Naive B cell (primary cell): ENCODE measurements at regions not wholly inside any gene's neighbourhood (a gene's known extent, or its start where the extent isn't known, plus 50 kb on each side); places are given as distances from the start of the nearest gene placed in this dataset.
"Not testable (repeated sequence)": the region's sequence is repeated elsewhere in the genome, so short reads cannot be mapped to it uniquely, and the experiment has no call there.

Experiments
- ATAC-seq, 2 donors: fragments of 150-1000 bp; cut with Tn5 transposase; 2 replicates each; pipeline ENCODE4 v1.10.0; 2021; ENCODE audit warnings: low read depth in 2 of 2, mild to moderate bottlenecking in 2 of 2, moderate library complexity in 2 of 2
- DNase-seq: peaks from one replicate; pipeline ENCODE4 v3.0.0; 2022
- H3K27ac Mint-ChIP-seq, 6 donors: one replicate each; pipeline ENCODE4 v1.8.0; 2020 to 2022; ENCODE audit warnings: mild to moderate bottlenecking in 6 of 6, mixed read lengths in 6 of 6, moderate library complexity in 5 of 6, inconsistent platforms in 2 of 6
- H3K27me3 Mint-ChIP-seq, 3 donors: one replicate each; pipeline ENCODE4 v1.8.0; 2021 to 2022; ENCODE audit warnings: mixed read lengths in 3 of 3, mild to moderate bottlenecking in 1 of 3
- H3K36me3 Mint-ChIP-seq, 2 donors: one replicate each; pipeline ENCODE4 v1.8.0; 2020 to 2022; ENCODE audit warnings: mixed read lengths in 2 of 2, inconsistent platforms in 1 of 2, mild to moderate bottlenecking in 1 of 2
- H3K4me1 Mint-ChIP-seq, 3 donors: one replicate each; pipeline ENCODE4 v1.8.0; 2020 to 2022; ENCODE audit warnings: mixed read lengths in 3 of 3, inconsistent platforms in 1 of 3, mild to moderate bottlenecking in 1 of 3, moderate library complexity in 1 of 3
- H3K4me3 Mint-ChIP-seq, 8 donors: one replicate each; pipeline ENCODE4 v1.8.0; 2020 to 2022; ENCODE audit warnings: mild to moderate bottlenecking in 8 of 8, mixed read lengths in 8 of 8, moderate library complexity in 8 of 8, inconsistent platforms in 2 of 8
- H3K9me3 Mint-ChIP-seq, 7 donors: one replicate each; pipeline ENCODE4 v1.8.0; 2020 to 2022; ENCODE audit warnings: mixed read lengths in 7 of 7, mild to moderate bottlenecking in 5 of 7, inconsistent platforms in 2 of 7, moderate library complexity in 1 of 7

DNA sequence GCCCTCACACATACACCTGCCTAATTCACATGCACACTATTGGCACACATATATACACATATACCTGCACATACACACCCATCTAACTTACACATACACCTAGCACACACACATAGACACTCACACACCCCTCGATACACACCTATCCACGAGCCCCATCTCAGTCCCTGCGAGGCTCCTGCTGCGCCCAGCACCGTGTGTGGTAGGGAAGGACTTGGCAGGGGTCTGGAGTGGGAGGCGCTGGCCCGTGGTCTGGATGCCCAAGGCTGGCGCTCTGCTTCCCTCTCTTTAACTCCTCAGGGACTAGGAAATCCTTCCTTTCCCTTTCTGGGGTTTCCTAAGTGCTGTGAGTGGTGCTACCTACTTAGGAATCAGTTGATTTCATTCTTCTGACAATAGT is 202.7 kb downstream of the UQCRFS1 start:
- Mint-ChIP-seq H3K27ac (no peak overlapping the region), H3K27me3 (no peaks in the 10 kb centered on the region), H3K4me1 (no peaks in the 10 kb centered on the region), H3K4me3 (no peak overlapping the region), H3K36me3 (no peaks in the 10 kb centered on the region), H3K9me3 (peaks cover 0 to 6% (median 0%) of the 10 kb centered on the region in 7 donors)
- ATAC-seq, result no peak
- DNase-seq, result no peak

DNA sequence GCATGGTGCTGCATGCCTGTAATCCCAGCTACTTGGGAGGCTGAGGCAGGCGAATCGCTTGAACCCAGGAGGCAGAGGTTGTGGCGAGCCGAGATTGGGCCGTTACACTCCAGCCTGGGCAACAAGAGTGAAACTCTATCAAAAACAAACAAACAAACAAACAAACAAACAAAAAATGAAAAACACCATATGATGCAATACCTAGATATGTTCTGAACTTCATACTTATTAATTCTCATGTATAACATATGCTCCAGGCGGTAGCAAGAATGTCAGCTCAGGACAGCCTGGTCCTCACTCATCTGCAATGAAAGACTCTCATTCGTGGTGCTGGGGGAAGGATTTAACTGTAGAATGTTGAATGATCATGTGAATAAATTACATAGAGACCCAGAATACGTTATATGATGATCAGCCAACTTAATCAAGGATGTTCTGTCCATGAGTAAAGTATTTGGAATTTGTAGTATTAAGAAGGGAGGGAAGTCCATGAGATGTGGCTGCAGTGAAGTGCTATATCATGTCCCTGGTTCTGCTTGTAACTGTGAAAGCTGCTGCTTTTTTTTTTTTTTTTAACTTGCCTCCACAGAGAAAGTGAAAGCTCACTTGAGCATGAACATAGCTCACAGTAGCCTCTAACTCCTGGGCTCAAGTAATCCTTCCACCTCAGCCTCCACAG is 206.8 kb downstream of the UQCRFS1 start:
- H3K9me3 Mint-ChIP-seq, result peaks cover 0 to 6% (median 0%) of the 10 kb centered on the region in 7 donors
- no peaks in the 10 kb centered on the region for H3K4me1 Mint-ChIP-seq
- no peaks in the 10 kb centered on the region for H3K27me3 Mint-ChIP-seq
- no peak overlapping the region for H3K27ac Mint-ChIP-seq
- DNase-seq (no peak), ATAC-seq (no peak)
- no peaks in the 10 kb centered on the region for H3K36me3 Mint-ChIP-seq
- no peak overlapping the region for H3K4me3 Mint-ChIP-seq

DNA sequence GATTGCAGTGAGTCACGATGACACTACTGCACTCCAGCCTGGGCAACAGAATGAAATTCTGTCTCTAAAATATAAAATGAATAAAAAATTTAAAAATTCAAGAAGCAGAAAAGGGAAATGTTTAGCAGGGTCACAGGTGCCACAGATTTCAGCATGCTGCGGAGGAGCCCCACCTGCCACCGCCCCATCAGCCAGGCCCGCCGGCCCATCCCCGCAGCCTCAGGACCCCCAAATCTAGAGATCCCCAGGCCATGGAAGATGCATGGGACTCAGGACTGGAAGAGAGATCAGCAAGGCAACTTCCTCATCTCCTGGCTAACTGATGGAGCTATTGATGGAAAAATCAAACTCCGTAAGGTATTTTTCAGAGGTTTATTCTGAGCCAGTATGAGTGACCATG is 208.2 kb downstream of the UQCRFS1 start:
- DNase-seq, result no peak
- peaks cover 0 to 6% (median 0%) of the 10 kb centered on the region in 7 donors for H3K9me3 Mint-ChIP-seq

DNA sequence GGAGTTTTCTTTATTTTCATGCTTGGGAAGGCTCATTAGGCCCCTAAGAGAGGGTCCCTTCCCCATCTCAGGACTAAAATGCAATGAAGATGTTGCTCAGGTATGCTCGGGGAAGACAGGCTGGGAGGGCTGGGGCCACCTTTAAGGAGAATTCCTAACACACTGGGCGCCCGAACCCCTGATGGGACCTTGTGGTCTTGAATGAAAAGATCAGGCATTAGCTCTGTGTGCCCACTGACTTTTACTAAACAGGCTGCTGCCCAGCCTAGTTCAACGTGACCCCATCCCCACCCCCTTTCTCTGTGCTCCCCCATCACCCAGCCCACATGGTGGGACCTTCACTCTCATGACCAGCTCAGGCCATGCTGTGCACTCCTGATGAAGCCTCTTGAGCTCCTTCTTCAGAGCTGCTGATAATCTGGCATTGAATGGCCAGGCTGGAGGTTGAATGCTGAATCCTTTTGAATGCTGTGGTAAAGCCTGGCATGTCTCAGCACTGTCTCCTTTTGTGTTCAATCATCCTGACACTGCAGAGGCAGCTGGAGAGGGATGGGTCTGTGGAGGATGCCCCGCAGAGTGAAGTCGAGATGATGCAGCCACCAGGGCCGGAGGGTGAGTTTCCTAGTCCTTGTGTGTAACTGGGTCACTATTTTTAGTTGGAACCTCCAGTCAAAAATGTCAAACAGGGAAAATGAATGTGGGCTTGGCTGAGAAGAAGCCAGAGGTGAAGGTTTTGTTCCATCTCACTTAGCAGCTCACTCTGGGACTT is 209.1 kb downstream of the UQCRFS1 start:
- ATAC-seq (no peak), DNase-seq (no peak)
- Mint-ChIP-seq H3K27ac (no peak overlapping the region), H3K27me3 (no peaks in the 10 kb centered on the region), H3K4me3 (peak overlapping the region in 1 of 8 donors; percentile 65), H3K4me1 (no peaks in the 10 kb centered on the region), H3K36me3 (no peaks in the 10 kb centered on the region), H3K9me3 (peaks cover 0 to 8% (median 2%) of the 10 kb centered on the region in 7 donors)

More for the DNA sequence above, 208.2 kb downstream of the UQCRFS1 start:
- H3K36me3 Mint-ChIP-seq, result no peaks in the 10 kb centered on the region
- no peak overlapping the region for H3K27ac Mint-ChIP-seq
- no peak overlapping the region for H3K4me3 Mint-ChIP-seq
- ATAC-seq, result no peak
- H3K4me1 Mint-ChIP-seq, result no peaks in the 10 kb centered on the region
- H3K27me3 Mint-ChIP-seq, result no peaks in the 10 kb centered on the region

DNA sequence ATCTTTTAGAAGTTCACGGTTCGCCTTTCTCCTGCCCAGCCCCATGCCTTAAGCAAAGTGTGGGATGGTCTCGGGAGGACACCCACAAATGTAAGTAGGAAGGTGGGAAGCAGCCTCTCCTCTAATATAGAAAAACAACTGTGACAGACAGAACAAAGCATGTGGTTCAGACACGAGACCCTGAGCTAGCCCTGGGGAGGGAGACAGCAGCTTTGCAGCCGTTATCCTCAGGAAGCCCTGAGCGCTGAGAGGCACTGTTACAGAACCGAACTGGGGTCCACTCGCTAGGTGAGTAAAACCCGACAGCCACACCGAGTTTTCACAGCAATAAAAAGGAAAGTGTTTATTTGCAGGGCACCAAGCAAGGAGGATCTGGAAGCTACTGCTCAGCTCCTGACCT is 210.6 kb downstream of the UQCRFS1 start:
- no peak overlapping the region for H3K4me3 Mint-ChIP-seq
- H3K9me3 Mint-ChIP-seq, result peaks cover 5 to 18% (median 8%) of the 10 kb centered on the region in 7 donors
- H3K4me1 Mint-ChIP-seq, result no peaks in the 10 kb centered on the region
- ATAC-seq, result no peak
- no peaks in the 10 kb centered on the region for H3K27me3 Mint-ChIP-seq
- no peak for DNase-seq
- H3K36me3 Mint-ChIP-seq, result no peaks in the 10 kb centered on the region
- peak overlapping the region in 1 of 6 donors; percentile 74 for H3K27ac Mint-ChIP-seq

DNA sequence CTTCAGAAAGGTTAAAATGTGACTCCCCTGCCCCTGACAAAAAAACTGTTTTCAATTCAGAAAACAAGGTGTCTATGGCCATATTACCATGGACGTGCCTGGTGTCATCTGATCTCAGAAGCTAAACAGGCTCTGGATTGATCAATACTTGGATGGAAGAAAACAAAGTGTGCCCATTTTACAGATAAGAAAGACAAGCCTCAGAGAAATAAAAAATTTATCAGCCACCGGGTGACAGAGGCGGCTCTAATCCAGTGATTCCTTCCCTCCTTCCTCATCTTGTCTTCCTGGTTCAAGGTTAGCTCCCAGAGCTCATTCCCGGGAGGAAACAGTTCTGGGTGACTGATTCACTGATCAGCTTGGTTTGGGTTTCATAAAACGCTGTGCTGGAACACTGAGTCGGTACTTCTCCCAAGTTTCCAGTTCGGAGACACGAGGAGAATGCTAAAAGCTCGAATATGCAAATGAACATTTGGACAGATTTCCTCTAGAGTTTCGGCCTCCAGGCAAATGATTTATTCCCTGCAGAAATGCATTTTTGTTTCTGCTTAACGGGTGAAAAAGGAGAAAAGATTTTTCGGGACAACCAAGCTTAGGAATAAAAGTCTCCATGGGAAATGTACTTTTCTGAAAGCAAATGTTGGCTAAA is 211.2 kb downstream of the UQCRFS1 start:
- DNase-seq (no peak), ATAC-seq (no peak)
- no peaks in the 10 kb centered on the region for H3K4me1 Mint-ChIP-seq
- H3K27me3 Mint-ChIP-seq, result no peaks in the 10 kb centered on the region
- H3K4me3 Mint-ChIP-seq, result no peak overlapping the region
- H3K27ac Mint-ChIP-seq, result no peak overlapping the region
- no peaks in the 10 kb centered on the region for H3K36me3 Mint-ChIP-seq
- peaks cover 6 to 22% (median 11%) of the 10 kb centered on the region in 7 donors for H3K9me3 Mint-ChIP-seq

DNA sequence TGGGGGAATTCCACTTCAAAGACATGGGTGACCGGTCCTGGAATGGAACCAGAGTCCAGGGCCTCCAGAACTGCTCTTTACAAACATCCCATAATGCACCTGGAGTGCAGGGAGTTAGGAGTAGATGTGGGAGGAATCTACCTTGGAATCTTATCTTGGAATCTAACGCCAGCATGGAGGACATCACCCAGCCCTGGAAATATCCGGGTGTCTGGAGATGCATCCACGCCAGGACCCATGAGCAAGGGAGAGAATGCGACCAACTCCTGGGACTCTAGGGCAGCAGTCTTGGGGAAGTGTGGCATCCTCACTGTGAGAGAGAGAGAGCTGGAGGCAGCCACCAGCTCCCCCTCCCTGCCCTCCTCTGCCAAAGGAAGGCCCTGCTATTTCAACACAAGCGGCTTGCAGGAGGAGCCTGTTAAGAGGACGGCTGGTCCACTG is 211.8 kb downstream of the UQCRFS1 start:
- H3K36me3 Mint-ChIP-seq, result no peaks in the 10 kb centered on the region
- ATAC-seq (no peak), DNase-seq (no peak)
- H3K4me1 Mint-ChIP-seq, result no peaks in the 10 kb centered on the region
- no peak overlapping the region for H3K4me3 Mint-ChIP-seq
- peaks cover 6 to 22% (median 13%) of the 10 kb centered on the region in 7 donors for H3K9me3 Mint-ChIP-seq
- H3K27ac Mint-ChIP-seq, result no peak overlapping the region
- H3K27me3 Mint-ChIP-seq, result no peaks in the 10 kb centered on the region

DNA sequence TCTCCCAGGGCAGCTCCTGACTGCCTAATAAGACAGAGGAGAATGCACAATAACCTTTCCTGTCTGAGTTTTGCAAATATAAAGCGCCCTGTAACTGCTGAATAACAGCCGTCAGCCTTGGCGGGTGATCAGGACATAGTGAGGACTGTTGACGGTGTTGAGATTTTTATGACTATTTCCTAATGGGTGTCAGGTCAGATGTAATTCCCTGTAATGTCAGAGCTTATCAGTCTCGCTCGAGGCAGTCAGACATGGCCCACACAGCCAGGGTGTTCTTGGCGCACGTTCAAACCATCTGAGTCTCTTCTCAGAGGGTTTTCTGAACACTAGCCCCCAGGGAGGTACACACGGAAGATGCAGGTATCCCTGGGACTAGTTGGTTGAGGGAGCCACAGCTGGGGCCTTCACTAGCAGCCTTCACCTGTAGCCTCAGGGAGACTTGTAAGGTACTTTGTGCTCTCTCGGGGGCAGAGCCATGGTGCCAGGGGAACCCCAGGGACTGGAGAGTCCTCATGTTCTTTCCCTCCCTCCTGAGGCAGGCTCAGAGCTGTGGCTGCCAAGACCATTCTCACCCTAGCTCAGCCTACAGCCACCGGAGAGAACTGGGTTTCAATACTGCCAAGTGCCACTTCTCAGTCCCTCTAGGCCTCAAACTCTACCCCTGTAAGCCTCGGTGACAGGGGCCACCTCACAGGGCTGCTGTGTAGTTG is 213.1 kb downstream of the UQCRFS1 start:
- Mint-ChIP-seq H3K4me1 (no peaks in the 10 kb centered on the region), H3K27me3 (no peaks in the 10 kb centered on the region), H3K9me3 (peaks cover 6 to 28% (median 17%) of the 10 kb centered on the region in 7 donors), H3K4me3 (no peak overlapping the region), H3K36me3 (no peaks in the 10 kb centered on the region), H3K27ac (no peak overlapping the region)
- DNase-seq (no peak), ATAC-seq (no peak)

DNA sequence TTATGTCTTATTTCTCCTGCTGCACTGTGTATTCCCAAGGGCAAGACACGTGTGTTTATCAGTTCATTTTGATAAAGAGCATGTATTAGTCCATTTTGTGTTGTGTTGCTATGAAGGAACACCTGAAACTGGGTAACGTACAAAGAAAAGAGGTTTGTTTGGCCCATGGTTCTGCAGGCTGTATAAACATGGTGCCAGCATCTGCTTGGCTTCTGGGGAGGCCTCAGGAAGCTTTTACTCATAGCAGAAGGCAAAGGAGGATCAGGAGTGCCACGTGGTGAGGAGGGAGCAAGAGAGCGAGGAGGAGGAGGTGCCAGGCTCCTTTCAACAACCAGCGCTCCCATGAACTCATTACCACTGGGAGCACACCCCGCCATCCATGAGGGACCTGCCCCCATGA is 214.0 kb downstream of the UQCRFS1 start:
- DNase-seq (no peak), ATAC-seq (no peak)
- Mint-ChIP-seq H3K27me3 (no peaks in the 10 kb centered on the region), H3K27ac (no peak overlapping the region), H3K9me3 (peaks cover 10 to 34% (median 20%) of the 10 kb centered on the region in 7 donors), H3K4me3 (no peak overlapping the region), H3K4me1 (no peaks in the 10 kb centered on the region), H3K36me3 (no peaks in the 10 kb centered on the region)

DNA sequence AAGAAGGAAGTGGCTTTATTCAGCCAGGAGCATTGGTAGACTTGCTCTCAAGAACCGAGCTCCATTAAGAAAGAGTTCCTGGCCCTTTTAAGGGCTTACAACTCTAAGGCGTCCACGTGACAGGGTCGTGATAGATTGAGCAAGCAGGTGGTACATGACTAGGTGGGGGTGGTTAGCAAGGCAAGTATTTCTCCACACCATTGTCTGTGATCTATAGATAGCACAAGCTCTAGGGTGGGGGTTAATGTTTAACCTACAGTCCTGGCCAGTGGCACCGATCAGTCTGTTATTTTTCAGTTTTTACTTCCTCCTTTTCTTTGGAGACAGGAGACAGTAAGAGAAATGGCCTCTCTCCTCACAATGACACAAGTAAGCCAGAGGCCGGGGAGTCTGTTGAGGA is 215.1 kb downstream of the UQCRFS1 start:
- H3K4me3 Mint-ChIP-seq, H3K27me3 Mint-ChIP-seq, H3K4me1 Mint-ChIP-seq, DNase-seq, H3K27ac Mint-ChIP-seq, H3K36me3 Mint-ChIP-seq, ATAC-seq: not testable (repeated sequence)
- H3K9me3 Mint-ChIP-seq, result peaks cover 10 to 45% (median 22%) of the 10 kb centered on the region in 7 donors

DNA sequence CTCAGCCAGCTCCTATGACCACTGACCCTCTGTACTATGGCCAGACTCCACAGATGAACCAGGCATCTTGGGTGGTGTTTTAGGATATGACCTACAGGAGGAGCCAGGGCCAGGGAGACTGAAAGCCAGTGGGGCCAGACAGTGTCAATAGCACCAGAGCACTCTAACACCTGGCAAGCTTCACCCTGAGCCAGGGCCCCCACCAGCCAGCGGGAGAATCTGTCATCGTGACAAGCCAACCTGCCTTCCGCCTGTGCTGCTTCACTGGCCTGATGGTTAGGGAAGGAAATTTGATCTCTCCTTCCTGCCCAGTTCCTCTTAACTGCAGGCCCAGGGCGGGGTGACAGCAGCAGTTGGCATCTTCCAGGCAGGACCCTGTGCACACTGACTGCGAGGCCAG is 222.4 kb downstream of the UQCRFS1 start:
- Mint-ChIP-seq H3K27me3 (no peaks in the 10 kb centered on the region), H3K9me3 (peaks cover 6 to 34% (median 17%) of the 10 kb centered on the region in 7 donors), H3K4me1 (no peaks in the 10 kb centered on the region), H3K27ac (no peak overlapping the region), H3K4me3 (no peak overlapping the region), H3K36me3 (no peaks in the 10 kb centered on the region)
- no peak for ATAC-seq
- no peak for DNase-seq

DNA sequence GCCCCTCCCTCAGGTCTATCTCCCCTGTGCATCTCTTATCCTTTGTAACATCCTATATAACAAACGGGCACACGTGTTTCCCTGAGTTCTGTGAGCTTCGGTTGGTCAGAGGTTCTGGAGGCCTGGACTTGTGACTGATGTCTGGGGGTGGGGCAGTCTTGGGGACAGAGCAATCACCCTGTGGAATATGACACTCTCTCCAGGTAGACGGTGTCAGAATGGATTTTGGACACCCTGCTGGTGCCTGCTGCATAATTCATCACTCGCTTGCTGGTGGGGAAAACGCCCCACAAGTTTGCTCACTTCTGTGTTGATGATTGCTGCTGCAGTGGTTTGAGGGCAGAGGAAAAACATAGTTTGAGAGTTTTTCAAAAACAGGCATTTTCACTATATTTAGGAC is 223.2 kb downstream of the UQCRFS1 start:
- no peak overlapping the region for H3K4me3 Mint-ChIP-seq
- H3K27me3 Mint-ChIP-seq, result no peaks in the 10 kb centered on the region
- ATAC-seq (no peak), DNase-seq (no peak)
- no peaks in the 10 kb centered on the region for H3K4me1 Mint-ChIP-seq
- H3K9me3 Mint-ChIP-seq, result peaks cover 6 to 27% (median 16%) of the 10 kb centered on the region in 7 donors
- no peaks in the 10 kb centered on the region for H3K36me3 Mint-ChIP-seq
- no peak overlapping the region for H3K27ac Mint-ChIP-seq

DNA sequence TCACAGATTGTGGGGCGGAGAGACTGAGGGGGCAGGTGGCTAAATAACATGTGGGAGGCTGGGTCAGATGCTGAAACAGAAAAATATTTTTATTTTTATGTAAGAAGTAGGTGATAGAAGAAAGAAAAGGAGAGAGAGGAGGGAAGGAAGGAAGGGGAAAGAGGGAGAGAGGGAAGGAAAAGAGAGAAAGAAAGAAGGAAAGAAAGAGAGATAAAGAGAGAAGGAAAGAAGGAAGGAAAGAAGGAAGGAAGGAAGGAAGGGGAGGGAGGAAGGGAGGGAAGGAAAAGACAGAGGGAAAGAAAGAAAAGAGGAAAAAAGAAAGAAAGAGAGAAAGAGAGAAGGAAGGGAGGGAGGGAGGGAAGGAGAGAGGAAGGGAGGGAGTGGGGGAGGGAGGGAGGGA is 224.9 kb downstream of the UQCRFS1 start:
- Mint-ChIP-seq H3K4me3 (no peak overlapping the region), H3K36me3 (no peaks in the 10 kb centered on the region), H3K4me1 (no peaks in the 10 kb centered on the region), H3K27ac (no peak overlapping the region), H3K27me3 (no peaks in the 10 kb centered on the region), H3K9me3 (peaks cover 1 to 13% (median 9%) of the 10 kb centered on the region in 7 donors)
- DNase-seq (no peak), ATAC-seq (no peak)
